Activated CD8-positive, alpha-beta memory T cell treated with anti-CD3 and anti-CD28 coated beads for 36 hours (primary cell): ENCODE measurements at regions not wholly inside any gene's neighbourhood (a gene's known extent, or its start where the extent isn't known, plus 50 kb on each side); places are given as distances from the start of the nearest gene placed in this dataset.

Experiments used
- CTCF ChIA-PET: fragments of 350-600 bp; sonication (Branson Sonifier 250); formaldehyde crosslinking; loops from one replicate; lab custom pipeline; 2021; ENCODE audit warnings: antibody characterized with exemption; lab: Charles Lee
- POLR2A ChIA-PET: fragments of 350-600 bp; sonication (Branson Sonifier 250); formaldehyde crosslinking; loops from one replicate; lab custom pipeline; 2021; ENCODE audit warnings: antibody characterized with exemption; lab: Charles Lee

GRCh38 chr2:136246086-136246669 lies 128.2 kb upstream of the CXCR4 start:
- POLR2A ChIA-PET = no interaction called here
- CTCF ChIA-PET = interaction anchor here (1.4 kb wide), 1 partner anchor 10 kb away, joined by 3 read pairs; no protein-coding TSS in a partner anchor

- CTCF ChIA-PET = interaction anchor here (0.6 kb wide), 1 partner anchor 20 kb away, joined by 4 read pairs; no protein-coding TSS in a partner anchor
Measured at GRCh38 chr2:136245211-136245610, 127.3 kb upstream of the CXCR4 start.

GRCh38 chr2:136244536-136244885 lies 126.6 kb upstream of the CXCR4 start:
- ChIA-PET POLR2A (interaction anchor here (0.6 kb wide), 1 partner anchor 127 kb away, joined by 3 read pairs; no protein-coding TSS in a partner anchor), CTCF (no interaction called here)

More at GRCh38 chr2:136245211-136245610, 127.3 kb upstream of the CXCR4 start:
- POLR2A ChIA-PET = interaction anchor here (0.6 kb wide), 1 partner anchor 128 kb away, joined by 3 read pairs; no protein-coding TSS in a partner anchor

- POLR2A ChIA-PET = no interaction called here
- CTCF ChIA-PET = interaction anchor here (0.6 to 1.4 kb wide), 2 partner anchors 75 to 111 kb away, joined by 3 to 4 read pairs; no protein-coding TSS in a partner anchor
Measured at GRCh38 chr2:136243638-136244535, 125.9 kb upstream of the CXCR4 start.

- POLR2A ChIA-PET = no interaction called here
- CTCF ChIA-PET = interaction anchor here (0.6 to 1.4 kb wide), 4 partner anchors 76 to 140 kb away, joined by 3 to 4 read pairs (median 3); no protein-coding TSS in a partner anchor
Measured at GRCh38 chr2:136242687-136243277, 124.8 kb upstream of the CXCR4 start.

GRCh38 chr2:136242100-136242499 lies 124.2 kb upstream of the CXCR4 start:
- POLR2A ChIA-PET = no interaction called here
- CTCF ChIA-PET = interaction anchor here (1.2 to 1.4 kb wide), 2 partner anchors 85 to 109 kb away, joined by 3 to 4 read pairs; no protein-coding TSS in a partner anchor

- ChIA-PET POLR2A (interaction anchor here (0.6 to 1.2 kb wide), 4 partner anchors 79 to 369 kb away, joined by 3 read pairs; no protein-coding TSS in a partner anchor), CTCF (interaction anchor here (1.2 to 1.5 kb wide), 3 partner anchors 105 to 260 kb away, joined by 3 to 4 read pairs (median 4); no protein-coding TSS in a partner anchor)
Measured at GRCh38 chr2:136239079-136239685, 121.2 kb upstream of the CXCR4 start.

- POLR2A ChIA-PET = interaction anchor here (0.6 to 1.2 kb wide), 4 partner anchors 80 to 186 kb away, joined by 3 read pairs; no protein-coding TSS in a partner anchor
- CTCF ChIA-PET = interaction anchor here (0.7 to 1.6 kb wide), 3 partner anchors 104 to 143 kb away, joined by 4 to 5 read pairs (median 4); no protein-coding TSS in a partner anchor
Measured at GRCh38 chr2:136238286-136239078, 120.5 kb upstream of the CXCR4 start.

GRCh38 chr2:136236019-136236418 lies 118.1 kb upstream of the CXCR4 start:
- ChIA-PET POLR2A (interaction anchor here (0.6 kb wide), 1 partner anchor 360 kb away, joined by 3 read pairs; the partner anchor contains the start of gene MCM6), CTCF (no interaction called here)

GRCh38 chr2:136235546-136235945 lies 117.6 kb upstream of the CXCR4 start:
- ChIA-PET CTCF (no interaction called here), POLR2A (interaction anchor here (0.6 kb wide), 1 partner anchor 359 kb away, joined by 3 read pairs; the partner anchor contains the start of gene MCM6)

- ChIA-PET CTCF (no interaction called here), POLR2A (no interaction called here)
Measured at GRCh38 chr2:136234261-136234660, 116.3 kb upstream of the CXCR4 start.

GRCh38 chr2:136233298-136233697 lies 115.3 kb upstream of the CXCR4 start:
- CTCF ChIA-PET = no interaction called here
- POLR2A ChIA-PET = no interaction called here

GRCh38 chr2:136232456-136233172 lies 114.7 kb upstream of the CXCR4 start:
- ChIA-PET POLR2A (no interaction called here), CTCF (no interaction called here)

GRCh38 chr2:136230464-136230863 lies 112.5 kb upstream of the CXCR4 start:
- CTCF ChIA-PET = no interaction called here
- POLR2A ChIA-PET = no interaction called here

GRCh38 chr2:136226903-136227302 lies 109.0 kb upstream of the CXCR4 start:
- ChIA-PET POLR2A (no interaction called here), CTCF (interaction anchor here (0.9 to 1.3 kb wide), 3 partner anchors 13 to 158 kb away, joined by 3 read pairs; no protein-coding TSS in a partner anchor)

- POLR2A ChIA-PET = no interaction called here
Measured at GRCh38 chr2:136225950-136226835, 108.2 kb upstream of the CXCR4 start.

More at GRCh38 chr2:136225950-136226835, 108.2 kb upstream of the CXCR4 start:
- CTCF ChIA-PET = interaction anchor here (0.9 to 1.3 kb wide), 3 partner anchors 14 to 159 kb away, joined by 3 read pairs; no protein-coding TSS in a partner anchor
